HEK293 (cell line): ENCODE measurements at regions not wholly inside any gene's neighbourhood (a gene's known extent, or its start where the extent isn't known, plus 50 kb on each side); places are given as distances from the start of the nearest gene placed in this dataset.

Source experiments
- CTCF ChIA-PET: fragments of 350-600 bp; formaldehyde crosslinking; extraction: SDS; loops from one replicate; lab custom pipeline; 2021; ENCODE audit warnings: antibody characterized with exemption; lab: Yijun Ruan, JAX
- POLR2A ChIA-PET: fragments of 300-600 bp; formaldehyde crosslinking; extraction: SDS; loops from one replicate; lab custom pipeline; 2020; ENCODE audit warnings: antibody characterized with exemption, inconsistent platforms; lab: Yijun Ruan, JAX
- H3K27ac ChIP-seq: fragments of 200-500 bp; sonication (Bioruptor generic); 2 replicates; pipeline ENCODE4 v1.5.1; 2014; ENCODE audit warnings: low read depth, low read length, control low read depth, inconsistent platforms; ENCODE audit errors: extremely low read depth
- H3K36me3 ChIP-seq, 2 experiments: fragments of 200-500 bp in 1 of 2; sonication (Bioruptor generic) in 1 of 2; 1 replicate in 1 of 2; 2 replicates in 1 of 2; pipeline ENCODE4 v1.5.1; 2014 to 2017; ENCODE audit warnings: inconsistent platforms in 2 of 2, low read length in 2 of 2; ENCODE audit not compliant: control insufficient read depth in 2 of 2, insufficient read depth in 1 of 2
- H3K4me1 ChIP-seq: fragments of 200-500 bp; sonication (Bioruptor generic); 2 replicates; pipeline ENCODE4 v1.5.1; 2014; ENCODE audit warnings: mild to moderate bottlenecking, low read length, inconsistent platforms; ENCODE audit not compliant: control insufficient read depth, insufficient read depth
- H3K4me3 ChIP-seq: 2 replicates; pipeline ENCODE4 v1.5.1; 2011; ENCODE audit warnings: low read depth, mild to moderate bottlenecking, control low read depth, low read length, moderate library complexity
- H3K9me3 ChIP-seq: fragments of 200-500 bp; sonication (Bioruptor generic); 2 replicates; pipeline ENCODE4 v1.5.1; 2014; ENCODE audit warnings: low read depth, low read length, inconsistent platforms; ENCODE audit not compliant: control insufficient read depth, insufficient read depth
- HOXD13 ChIP-seq: sonication (generic); formaldehyde crosslinking; IDR thresholded peaks from 2 replicates; pipeline ENCODE4 v1.8.0; 2022; ENCODE audit warnings: missing genetic modification reagents, borderline replicate concordance
- KLF1 ChIP-seq: fragments of 450-650 bp; formaldehyde crosslinking; IDR thresholded peaks from 2 replicates; pipeline ENCODE4 v1.5.1; 2016; ENCODE audit warnings: missing biosample characterization, missing genetic modification characterization
- MZF1 ChIP-seq: fragments of 450-650 bp; formaldehyde crosslinking; IDR thresholded peaks from 2 replicates; pipeline ENCODE4 v1.5.1; 2017; ENCODE audit warnings: missing biosample characterization, missing genetic modification characterization, borderline replicate concordance
- WT1 ChIP-seq: fragments of 450-650 bp; formaldehyde crosslinking; IDR thresholded peaks from 2 replicates; pipeline ENCODE4 v1.5.1; 2016; ENCODE audit warnings: missing biosample characterization, missing genetic modification characterization
- ZBTB48 ChIP-seq: fragments of 450-650 bp; formaldehyde crosslinking; IDR thresholded peaks from 2 replicates; pipeline ENCODE4 v1.5.1; 2016; ENCODE audit warnings: missing biosample characterization, missing genetic modification characterization
- ZFP37 ChIP-seq: fragments of 450-650 bp; formaldehyde crosslinking; IDR thresholded peaks from 2 replicates; pipeline ENCODE4 v1.5.1; 2016; ENCODE audit warnings: missing biosample characterization, missing genetic modification characterization
- ZNF138 ChIP-seq: fragments of 450-650 bp; formaldehyde crosslinking; IDR thresholded peaks from 2 replicates; pipeline ENCODE4 v1.5.1; 2016; ENCODE audit warnings: missing biosample characterization, missing genetic modification characterization, borderline replicate concordance
- ZNF140 ChIP-seq: fragments of 450-650 bp; formaldehyde crosslinking; IDR thresholded peaks from 2 replicates; pipeline ENCODE4 v1.5.1; 2016; ENCODE audit warnings: missing biosample characterization, missing genetic modification characterization
- ZNF184 ChIP-seq: fragments of 450-650 bp; IDR thresholded peaks from 2 replicates; pipeline ENCODE4 v1.5.1; 2018; ENCODE audit warnings: missing biosample characterization, mild to moderate bottlenecking, missing genetic modification characterization
- ZNF223 ChIP-seq: fragments of 450-650 bp; formaldehyde crosslinking; IDR thresholded peaks from 2 replicates; pipeline ENCODE4 v1.5.1; 2016; ENCODE audit warnings: missing biosample characterization, missing genetic modification characterization
- ZNF248 ChIP-seq: fragments of 450-650 bp; formaldehyde crosslinking; IDR thresholded peaks from 2 replicates; pipeline ENCODE4 v1.5.1; 2017; ENCODE audit warnings: missing biosample characterization, missing genetic modification characterization
- ZNF433 ChIP-seq: fragments of 450-650 bp; formaldehyde crosslinking; IDR thresholded peaks from 2 replicates; pipeline ENCODE4 v1.5.1; 2016; ENCODE audit warnings: missing biosample characterization, missing genetic modification characterization, low read depth
- ZNF654 ChIP-seq: fragments of 450-650 bp; formaldehyde crosslinking; IDR thresholded peaks from 2 replicates; pipeline ENCODE4 v1.5.1; 2016; ENCODE audit warnings: low read depth, missing biosample characterization, missing genetic modification characterization
- ZNF664 ChIP-seq: fragments of 450-650 bp; formaldehyde crosslinking; IDR thresholded peaks from 2 replicates; pipeline ENCODE4 v1.5.1; 2016; ENCODE audit warnings: missing biosample characterization, missing genetic modification characterization
- ZNF707 ChIP-seq: fragments of 450-650 bp; formaldehyde crosslinking; IDR thresholded peaks from 2 replicates; pipeline ENCODE4 v1.5.1; 2016; ENCODE audit warnings: missing biosample characterization, missing genetic modification characterization
- ZNF776 ChIP-seq: fragments of 450-650 bp; formaldehyde crosslinking; IDR thresholded peaks from 2 replicates; pipeline ENCODE4 v1.5.0; 2017; ENCODE audit warnings: missing biosample characterization, missing genetic modification characterization, borderline replicate concordance
- ZNF792 ChIP-seq: fragments of 450-650 bp; formaldehyde crosslinking; IDR thresholded peaks from 2 replicates; pipeline ENCODE4 v1.5.1; 2016; ENCODE audit warnings: missing biosample characterization, missing genetic modification characterization
- ZNF830 ChIP-seq: fragments of 450-650 bp; IDR thresholded peaks from 2 replicates; pipeline ENCODE4 v1.5.0; 2018; ENCODE audit warnings: missing biosample characterization, missing genetic modification characterization, low read depth, mild to moderate bottlenecking, moderate library complexity
- TF ChIP-seq, protein P1 (sequence below): fragments of 450-650 bp; formaldehyde crosslinking; IDR thresholded peaks from 2 replicates; pipeline ENCODE4 v1.5.1; 2017; ENCODE audit warnings: missing biosample characterization, missing genetic modification characterization
- TF ChIP-seq, protein P2 (sequence below): fragments of 450-650 bp; formaldehyde crosslinking; IDR thresholded peaks from 2 replicates; pipeline ENCODE4 v1.5.1; 2017; ENCODE audit warnings: missing biosample characterization, missing genetic modification characterization
- TF ChIP-seq, protein P3 (sequence below): fragments of 450-650 bp; formaldehyde crosslinking; IDR thresholded peaks from 2 replicates; pipeline ENCODE4; 2016; ENCODE audit warnings: missing biosample characterization, missing genetic modification characterization
- TF ChIP-seq, protein P4 (sequence below): fragments of 450-650 bp; formaldehyde crosslinking; IDR thresholded peaks from 2 replicates; pipeline ENCODE4 v1.5.1; 2016; ENCODE audit warnings: missing biosample characterization, missing genetic modification characterization
- TF ChIP-seq, protein P5 (sequence below): fragments of 450-650 bp; formaldehyde crosslinking; IDR thresholded peaks from 2 replicates; pipeline ENCODE4 v1.5.1; 2016; ENCODE audit warnings: missing biosample characterization, missing genetic modification characterization

DNA sequence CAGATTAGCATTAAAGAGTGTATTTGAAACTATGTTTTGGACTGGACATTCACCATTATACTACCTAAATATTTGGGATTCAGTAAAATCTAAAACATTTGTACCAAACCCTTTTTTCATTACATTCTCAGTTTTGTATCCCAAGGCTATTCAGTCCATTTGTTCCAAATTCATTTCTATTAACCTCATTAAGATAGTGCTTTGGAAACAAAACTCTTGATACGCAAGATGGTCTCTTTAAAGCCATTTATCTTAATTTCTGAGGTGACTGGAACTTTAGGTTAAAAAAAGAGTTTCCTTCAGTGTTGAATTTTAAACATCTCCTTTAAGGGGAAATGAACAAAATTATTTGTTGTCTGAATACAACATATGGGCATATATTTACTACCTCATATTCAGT, 702.5 kb upstream of the GRAMD2B start (continued):
- TF ChIP-seq, protein P1, sequence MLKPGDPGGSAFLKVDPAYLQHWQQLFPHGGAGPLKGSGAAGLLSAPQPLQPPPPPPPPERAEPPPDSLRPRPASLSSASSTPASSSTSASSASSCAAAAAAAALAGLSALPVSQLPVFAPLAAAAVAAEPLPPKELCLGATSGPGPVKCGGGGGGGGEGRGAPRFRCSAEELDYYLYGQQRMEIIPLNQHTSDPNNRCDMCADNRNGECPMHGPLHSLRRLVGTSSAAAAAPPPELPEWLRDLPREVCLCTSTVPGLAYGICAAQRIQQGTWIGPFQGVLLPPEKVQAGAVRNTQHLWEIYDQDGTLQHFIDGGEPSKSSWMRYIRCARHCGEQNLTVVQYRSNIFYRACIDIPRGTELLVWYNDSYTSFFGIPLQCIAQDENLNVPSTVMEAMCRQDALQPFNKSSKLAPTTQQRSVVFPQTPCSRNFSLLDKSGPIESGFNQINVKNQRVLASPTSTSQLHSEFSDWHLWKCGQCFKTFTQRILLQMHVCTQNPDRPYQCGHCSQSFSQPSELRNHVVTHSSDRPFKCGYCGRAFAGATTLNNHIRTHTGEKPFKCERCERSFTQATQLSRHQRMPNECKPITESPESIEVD (tag by site-specific recombination): no peak
- TF ChIP-seq ZNF248 (tag by site-specific recombination) (no peak), ZNF707 (tag by site-specific recombination) (no peak), ZFP37 (tag by site-specific recombination) (no peak)

DNA sequence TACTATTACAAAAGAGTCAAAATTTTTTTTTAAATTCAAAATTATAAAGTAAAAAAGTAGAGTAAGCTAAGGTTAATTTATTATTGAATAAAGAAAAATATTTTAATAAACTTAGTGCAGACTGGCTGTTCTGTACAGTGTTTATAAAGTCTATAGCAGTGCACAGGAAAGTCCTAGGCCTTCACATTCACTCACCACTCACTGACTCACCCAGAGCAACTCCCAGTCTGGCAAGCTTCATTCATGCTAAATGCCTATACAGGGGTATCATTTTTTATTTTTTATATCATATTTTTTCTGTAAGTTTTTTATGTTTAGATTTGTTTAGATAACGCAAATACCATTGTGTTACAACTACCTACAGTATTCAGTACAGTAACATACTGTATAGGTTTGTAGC, 700.7 kb upstream of the GRAMD2B start:
- ChIA-PET POLR2A (no interaction called here), CTCF (no interaction called here)
- Histone ChIP-seq H3K36me3 (no peaks in the 10 kb centered on the region), H3K9me3 (no peaks in the 10 kb centered on the region), H3K4me1 (peaks cover 5% of the 10 kb centered on the region; the same call in 1 of the 2 replicates), H3K4me3 (no peak overlapping the region), H3K27ac (no peak overlapping the region)
- TF ChIP-seq, protein P2, sequence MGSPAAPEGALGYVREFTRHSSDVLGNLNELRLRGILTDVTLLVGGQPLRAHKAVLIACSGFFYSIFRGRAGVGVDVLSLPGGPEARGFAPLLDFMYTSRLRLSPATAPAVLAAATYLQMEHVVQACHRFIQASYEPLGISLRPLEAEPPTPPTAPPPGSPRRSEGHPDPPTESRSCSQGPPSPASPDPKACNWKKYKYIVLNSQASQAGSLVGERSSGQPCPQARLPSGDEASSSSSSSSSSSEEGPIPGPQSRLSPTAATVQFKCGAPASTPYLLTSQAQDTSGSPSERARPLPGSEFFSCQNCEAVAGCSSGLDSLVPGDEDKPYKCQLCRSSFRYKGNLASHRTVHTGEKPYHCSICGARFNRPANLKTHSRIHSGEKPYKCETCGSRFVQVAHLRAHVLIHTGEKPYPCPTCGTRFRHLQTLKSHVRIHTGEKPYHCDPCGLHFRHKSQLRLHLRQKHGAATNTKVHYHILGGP (tag by site-specific recombination): no peak
- TF ChIP-seq MZF1 (no peak), ZNF223 (tag by site-specific recombination) (no peak), WT1 (tag by site-specific recombination) (no peak), HOXD13 (CRISPR knock-in tag) (no peak), ZNF433 (no peak), ZNF138 (no peak), ZNF830 (tag by site-specific recombination) (no peak), ZNF140 (no peak), KLF1 (tag by site-specific recombination) (no peak), ZNF664 (tag by site-specific recombination) (no peak), ZBTB48 (tag by site-specific recombination) (no peak)
- TF ChIP-seq, protein P3, sequence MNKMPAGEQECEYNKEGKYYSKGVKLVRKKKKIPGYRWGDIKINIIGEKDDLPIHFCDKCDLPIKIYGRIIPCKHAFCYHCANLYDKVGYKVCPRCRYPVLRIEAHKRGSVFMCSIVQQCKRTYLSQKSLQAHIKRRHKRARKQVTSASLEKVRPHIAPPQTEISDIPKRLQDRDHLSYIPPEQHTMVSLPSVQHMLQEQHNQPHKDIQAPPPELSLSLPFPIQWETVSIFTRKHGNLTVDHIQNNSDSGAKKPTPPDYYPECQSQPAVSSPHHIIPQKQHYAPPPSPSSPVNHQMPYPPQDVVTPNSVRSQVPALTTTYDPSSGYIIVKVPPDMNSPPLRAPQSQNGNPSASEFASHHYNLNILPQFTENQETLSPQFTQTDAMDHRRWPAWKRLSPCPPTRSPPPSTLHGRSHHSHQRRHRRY (tag by site-specific recombination): no peak

DNA sequence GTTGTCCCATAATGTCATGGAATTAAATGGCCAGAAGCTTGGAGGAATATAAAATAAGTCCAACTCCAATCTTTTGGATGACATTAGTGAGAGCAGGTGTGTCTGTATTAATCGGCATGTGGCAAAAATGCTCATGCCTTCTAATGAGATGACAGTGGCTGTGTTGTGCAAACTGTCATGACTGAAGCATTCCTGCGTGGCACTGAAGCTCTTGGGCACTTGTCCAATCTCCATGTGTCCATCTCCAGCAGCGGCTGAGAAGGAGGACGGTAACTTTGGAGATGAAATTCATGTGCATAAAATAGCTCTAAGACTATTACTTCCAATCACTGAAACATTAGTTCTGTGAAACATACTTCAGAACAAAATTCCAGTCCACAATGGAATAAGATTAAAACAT, 697.5 kb upstream of the GRAMD2B start:
- Histone ChIP-seq H3K27ac (no peak overlapping the region), H3K4me1 (no peaks in the 10 kb centered on the region), H3K36me3 (no peaks in the 10 kb centered on the region), H3K9me3 (no peaks in the 10 kb centered on the region), H3K4me3 (no peak overlapping the region)
- ChIA-PET CTCF (interaction anchor here (1.4 kb wide), 1 partner anchor 9 kb away, joined by 3 read pairs; no protein-coding TSS in a partner anchor), POLR2A (no interaction called here)
- no peak for TF ChIP-seq ZNF792 (tag by site-specific recombination)

DNA sequence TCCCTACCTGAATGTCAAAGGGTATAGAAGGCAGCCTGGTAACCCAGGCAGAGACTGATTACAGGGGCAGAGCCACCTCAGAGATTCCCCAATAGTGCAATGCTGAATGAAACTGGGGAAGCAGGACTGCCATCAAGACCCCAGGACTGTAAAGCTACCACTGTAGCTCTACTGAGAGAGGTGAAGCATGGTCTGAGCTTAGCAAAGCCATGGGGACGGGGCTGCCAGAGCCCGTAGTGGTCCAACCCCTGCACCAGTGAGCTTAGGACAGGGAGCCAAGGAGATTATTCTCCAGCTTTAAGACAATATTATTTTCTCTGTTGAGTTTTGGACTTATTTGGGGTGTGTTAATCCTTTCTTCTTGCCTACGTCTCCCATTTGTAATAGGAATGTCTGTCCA, 679.3 kb upstream of the GRAMD2B start:
- ChIA-PET CTCF (no interaction called here), POLR2A (no interaction called here)
- H3K36me3 ChIP-seq: no peaks in the 10 kb centered on the region
- H3K27ac ChIP-seq: no peak overlapping the region
- no peak overlapping the region for H3K4me3 ChIP-seq
- no peaks in the 10 kb centered on the region for H3K9me3 ChIP-seq
- no peaks in the 10 kb centered on the region for H3K4me1 ChIP-seq
- TF ChIP-seq ZNF776 (tag by site-specific recombination) (no peak), ZNF654 (tag by site-specific recombination) (no peak), ZNF184 (tag by site-specific recombination) (no peak)
- TF ChIP-seq, protein P4, sequence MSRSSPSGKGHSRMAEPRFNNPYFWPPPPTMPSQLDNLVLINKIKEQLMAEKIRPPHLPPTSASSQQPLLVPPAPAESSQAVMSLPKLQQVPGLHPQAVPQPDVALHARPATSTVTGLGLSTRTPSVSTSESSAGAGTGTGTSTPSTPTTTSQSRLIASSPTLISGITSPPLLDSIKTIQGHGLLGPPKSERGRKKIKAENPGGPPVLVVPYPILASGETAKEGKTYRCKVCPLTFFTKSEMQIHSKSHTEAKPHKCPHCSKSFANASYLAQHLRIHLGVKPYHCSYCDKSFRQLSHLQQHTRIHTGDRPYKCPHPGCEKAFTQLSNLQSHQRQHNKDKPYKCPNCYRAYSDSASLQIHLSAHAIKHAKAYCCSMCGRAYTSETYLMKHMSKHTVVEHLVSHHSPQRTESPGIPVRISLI (tag by site-specific recombination): no peak
- TF ChIP-seq, protein P5, sequence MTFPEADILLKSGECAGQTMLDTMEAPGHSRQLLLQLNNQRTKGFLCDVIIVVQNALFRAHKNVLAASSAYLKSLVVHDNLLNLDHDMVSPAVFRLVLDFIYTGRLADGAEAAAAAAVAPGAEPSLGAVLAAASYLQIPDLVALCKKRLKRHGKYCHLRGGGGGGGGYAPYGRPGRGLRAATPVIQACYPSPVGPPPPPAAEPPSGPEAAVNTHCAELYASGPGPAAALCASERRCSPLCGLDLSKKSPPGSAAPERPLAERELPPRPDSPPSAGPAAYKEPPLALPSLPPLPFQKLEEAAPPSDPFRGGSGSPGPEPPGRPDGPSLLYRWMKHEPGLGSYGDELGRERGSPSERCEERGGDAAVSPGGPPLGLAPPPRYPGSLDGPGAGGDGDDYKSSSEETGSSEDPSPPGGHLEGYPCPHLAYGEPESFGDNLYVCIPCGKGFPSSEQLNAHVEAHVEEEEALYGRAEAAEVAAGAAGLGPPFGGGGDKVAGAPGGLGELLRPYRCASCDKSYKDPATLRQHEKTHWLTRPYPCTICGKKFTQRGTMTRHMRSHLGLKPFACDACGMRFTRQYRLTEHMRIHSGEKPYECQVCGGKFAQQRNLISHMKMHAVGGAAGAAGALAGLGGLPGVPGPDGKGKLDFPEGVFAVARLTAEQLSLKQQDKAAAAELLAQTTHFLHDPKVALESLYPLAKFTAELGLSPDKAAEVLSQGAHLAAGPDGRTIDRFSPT (tag by site-specific recombination): no peak
